ENCODE measurements at regions not wholly inside any gene's neighbourhood (a gene's known extent, or its start where the extent isn't known, plus 50 kb on each side); places are given as distances from the start of the nearest gene placed in this dataset.
"Not testable (repeated sequence)": the region's sequence is repeated elsewhere in the genome, so short reads cannot be mapped to it uniquely, and the experiment has no call there.

DNA sequence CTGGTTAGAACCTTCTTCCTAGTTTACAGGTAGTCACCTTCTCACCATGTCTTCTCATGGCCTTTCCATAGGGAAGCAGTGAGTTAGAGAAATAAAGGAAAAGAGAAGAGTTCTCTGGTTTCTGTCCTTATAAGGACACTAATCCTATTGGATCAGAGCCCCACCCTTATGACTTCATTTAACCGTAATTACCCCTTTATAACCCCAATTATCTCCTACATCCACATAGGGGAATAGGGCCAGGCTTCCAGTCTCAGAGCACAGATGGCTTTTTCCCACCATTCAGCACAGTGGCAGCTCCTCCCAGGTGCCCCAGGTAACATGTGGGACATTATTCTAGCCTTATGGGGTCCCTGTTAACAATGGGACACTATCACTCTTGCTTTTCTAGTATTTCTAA is 602.9 kb downstream of the RPIA start:
- not testable (repeated sequence) for H3K9ac ChIP-seq (ENCODE audit: low read length); H3K4me1 ChIP-seq (ENCODE audit: control insufficient read depth, insufficient read depth, low read length); H3K4me3 ChIP-seq (ENCODE audit: low read length); H3K27ac ChIP-seq (ENCODE audit: low read depth, low read length); H3K36me3 ChIP-seq (ENCODE audit: control insufficient read depth, insufficient read depth, low read length); H3K27me3 ChIP-seq (ENCODE audit: control insufficient read depth, insufficient read depth, low read length)

DNA sequence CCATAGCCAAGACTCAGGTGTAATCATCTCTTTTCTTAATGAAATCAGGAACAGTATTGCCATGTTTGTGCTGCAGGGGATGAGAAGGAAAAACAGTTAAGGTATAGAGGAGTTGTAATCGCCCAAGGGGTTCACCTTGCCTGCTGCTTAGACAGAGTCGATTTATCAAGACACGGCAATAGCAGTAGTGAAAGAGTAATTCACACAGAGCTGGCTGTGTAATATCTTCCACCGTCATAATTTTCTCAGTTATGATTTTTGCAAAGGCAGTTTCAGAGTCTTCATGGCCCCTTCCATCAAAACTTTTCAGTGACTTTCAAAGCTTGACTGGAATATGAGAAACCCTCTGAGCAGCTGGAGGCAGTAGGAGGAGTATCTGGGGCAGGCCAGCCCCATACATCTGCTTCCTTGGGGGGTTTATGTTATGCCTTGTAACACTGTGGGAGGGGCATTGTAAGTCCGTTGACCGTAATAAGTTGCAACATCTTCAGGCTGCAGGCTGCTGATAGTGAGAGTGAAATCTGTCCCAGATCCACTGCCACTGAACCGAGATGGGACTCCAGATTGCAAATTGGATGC is 605.4 kb downstream of the RPIA start:
- H3K27me3 ChIP-seq (ENCODE audit: control insufficient read depth, insufficient read depth, low read length); H3K36me3 ChIP-seq (ENCODE audit: control insufficient read depth, insufficient read depth, low read length); H3K4me1 ChIP-seq (ENCODE audit: control insufficient read depth, insufficient read depth, low read length): not testable (repeated sequence)

DNA sequence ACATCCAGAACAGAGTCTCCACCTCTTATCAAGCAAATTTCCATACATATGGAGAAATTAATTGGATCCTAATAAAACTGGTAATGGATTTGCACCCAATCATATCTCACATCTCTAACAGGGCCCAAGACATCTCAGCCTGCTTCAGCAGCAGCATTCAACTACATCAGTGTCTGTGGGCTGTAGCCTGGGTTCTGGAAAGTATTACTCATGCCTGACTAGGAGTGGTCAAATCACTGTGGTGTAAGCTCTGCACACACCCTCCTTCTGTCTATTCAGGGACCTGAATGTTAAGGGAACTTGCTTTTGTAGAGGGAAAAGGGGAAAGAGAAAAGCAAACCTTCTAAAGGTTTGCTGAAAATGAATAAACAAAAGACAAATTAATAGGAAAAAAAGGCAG is 607.7 kb downstream of the RPIA start:
- not testable (repeated sequence) for H3K4me3 ChIP-seq (ENCODE audit: low read length); H3K27ac ChIP-seq (ENCODE audit: low read depth, low read length); H3K9ac ChIP-seq (ENCODE audit: low read length); H3K36me3 ChIP-seq (ENCODE audit: control insufficient read depth, insufficient read depth, low read length); H3K27me3 ChIP-seq (ENCODE audit: control insufficient read depth, insufficient read depth, low read length); H3K4me1 ChIP-seq (ENCODE audit: control insufficient read depth, insufficient read depth, low read length)

More for the DNA sequence above, 605.4 kb downstream of the RPIA start:
- H3K4me3 ChIP-seq (ENCODE audit: low read length); H3K9ac ChIP-seq (ENCODE audit: low read length); H3K27ac ChIP-seq (ENCODE audit: low read depth, low read length): not testable (repeated sequence)

DNA sequence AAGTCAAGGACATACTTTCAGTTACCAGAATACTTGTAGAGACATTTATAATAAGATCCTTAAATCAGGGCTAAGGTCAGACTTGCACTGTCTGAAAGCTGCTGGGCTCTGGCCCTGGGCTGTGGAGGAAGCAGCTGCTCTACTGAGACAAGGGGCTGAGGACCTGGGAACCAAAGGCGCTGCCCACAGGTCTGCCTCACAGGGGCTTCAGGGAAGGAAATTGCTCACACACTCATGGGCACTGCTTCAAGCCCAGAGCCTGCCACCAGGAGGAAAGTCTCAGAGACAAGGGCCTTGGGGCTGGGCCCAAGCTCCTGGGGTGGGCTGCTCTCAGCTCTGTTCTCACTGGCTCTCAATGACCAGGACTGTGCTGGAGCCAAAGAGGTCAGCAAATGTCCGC is 614.1 kb downstream of the RPIA start:
- not testable (repeated sequence) for H3K27ac ChIP-seq (ENCODE audit: low read depth, low read length); H3K4me1 ChIP-seq (ENCODE audit: control insufficient read depth, insufficient read depth, low read length); H3K9ac ChIP-seq (ENCODE audit: low read length); H3K4me3 ChIP-seq (ENCODE audit: low read length); H3K36me3 ChIP-seq (ENCODE audit: control insufficient read depth, insufficient read depth, low read length); H3K27me3 ChIP-seq (ENCODE audit: control insufficient read depth, insufficient read depth, low read length)

GRCh38 chr2:89306869-89307637 is 615.6 kb downstream of the RPIA start:
- H3K9ac ChIP-seq (ENCODE audit: low read length); H3K36me3 ChIP-seq (ENCODE audit: control insufficient read depth, insufficient read depth, low read length); H3K4me1 ChIP-seq (ENCODE audit: control insufficient read depth, insufficient read depth, low read length); H3K4me3 ChIP-seq (ENCODE audit: low read length); H3K27ac ChIP-seq (ENCODE audit: low read depth, low read length); H3K27me3 ChIP-seq (ENCODE audit: control insufficient read depth, insufficient read depth, low read length): not testable (repeated sequence)

- H3K4me3 ChIP-seq (ENCODE audit: low read length); H3K36me3 ChIP-seq (ENCODE audit: control insufficient read depth, insufficient read depth, low read length); H3K27me3 ChIP-seq (ENCODE audit: control insufficient read depth, insufficient read depth, low read length); H3K27ac ChIP-seq (ENCODE audit: low read depth, low read length); H3K9ac ChIP-seq (ENCODE audit: low read length); H3K4me1 ChIP-seq (ENCODE audit: control insufficient read depth, insufficient read depth, low read length): not testable (repeated sequence)
Observed at GRCh38 chr2:89318990-89319389, 627.5 kb downstream of the RPIA start.

- not testable (repeated sequence) for H3K27me3 ChIP-seq (ENCODE audit: control insufficient read depth, insufficient read depth, low read length); H3K36me3 ChIP-seq (ENCODE audit: control insufficient read depth, insufficient read depth, low read length); H3K4me3 ChIP-seq (ENCODE audit: low read length); H3K4me1 ChIP-seq (ENCODE audit: control insufficient read depth, insufficient read depth, low read length); H3K9ac ChIP-seq (ENCODE audit: low read length); H3K27ac ChIP-seq (ENCODE audit: low read depth, low read length)
Observed at GRCh38 chr2:89325894-89326293, 634.4 kb downstream of the RPIA start.

DNA sequence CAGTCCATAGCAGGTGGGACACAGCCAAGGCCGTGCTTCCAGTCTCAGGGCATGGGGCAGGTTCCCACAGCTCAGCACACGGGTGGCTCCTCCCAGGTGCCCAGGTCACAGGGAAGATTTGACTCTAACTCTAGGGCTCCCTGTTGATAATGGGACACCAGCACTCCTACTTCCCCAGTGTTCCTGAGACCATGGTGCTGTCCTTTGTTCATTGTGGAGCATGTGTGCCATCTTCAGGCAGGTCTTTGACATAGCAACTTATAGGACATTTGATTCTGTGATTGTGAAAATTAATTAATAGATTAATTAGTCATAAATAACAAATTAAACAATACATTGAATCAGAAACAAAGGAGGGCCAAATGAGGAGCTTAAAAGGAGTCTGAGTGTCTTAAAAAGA is 635.0 kb downstream of the RPIA start:
- H3K36me3 ChIP-seq (ENCODE audit: control insufficient read depth, insufficient read depth, low read length); H3K9ac ChIP-seq (ENCODE audit: low read length); H3K4me3 ChIP-seq (ENCODE audit: low read length); H3K27me3 ChIP-seq (ENCODE audit: control insufficient read depth, insufficient read depth, low read length); H3K4me1 ChIP-seq (ENCODE audit: control insufficient read depth, insufficient read depth, low read length); H3K27ac ChIP-seq (ENCODE audit: low read depth, low read length): not testable (repeated sequence)

DNA sequence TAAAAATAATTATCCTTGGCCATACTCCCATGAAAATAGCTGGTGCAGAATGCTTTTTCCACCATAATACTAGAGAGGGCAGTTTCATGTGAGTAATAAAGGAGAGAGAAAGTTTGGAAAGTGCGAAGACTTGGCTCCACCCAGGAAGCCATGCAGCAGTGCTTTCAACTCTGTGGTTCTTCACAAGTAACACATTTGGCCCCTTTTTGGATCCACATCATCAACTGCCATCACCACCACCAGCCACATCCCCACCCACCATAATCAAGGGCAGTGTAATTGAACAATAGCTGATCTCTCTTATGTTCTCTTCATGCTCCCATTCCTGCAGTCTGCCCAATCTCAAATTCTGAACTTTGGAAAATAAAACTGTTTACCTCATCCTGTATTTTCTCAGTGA is 637.3 kb downstream of the RPIA start:
- not testable (repeated sequence) for H3K9ac ChIP-seq (ENCODE audit: low read length); H3K4me3 ChIP-seq (ENCODE audit: low read length); H3K4me1 ChIP-seq (ENCODE audit: control insufficient read depth, insufficient read depth, low read length); H3K27me3 ChIP-seq (ENCODE audit: control insufficient read depth, insufficient read depth, low read length); H3K36me3 ChIP-seq (ENCODE audit: control insufficient read depth, insufficient read depth, low read length); H3K27ac ChIP-seq (ENCODE audit: low read depth, low read length)
